ENCODE measurements at regions not wholly inside any gene's neighbourhood (a gene's known extent, or its start where the extent isn't known, plus 50 kb on each side); places are given as distances from the start of the nearest gene placed in this dataset.

DNA sequence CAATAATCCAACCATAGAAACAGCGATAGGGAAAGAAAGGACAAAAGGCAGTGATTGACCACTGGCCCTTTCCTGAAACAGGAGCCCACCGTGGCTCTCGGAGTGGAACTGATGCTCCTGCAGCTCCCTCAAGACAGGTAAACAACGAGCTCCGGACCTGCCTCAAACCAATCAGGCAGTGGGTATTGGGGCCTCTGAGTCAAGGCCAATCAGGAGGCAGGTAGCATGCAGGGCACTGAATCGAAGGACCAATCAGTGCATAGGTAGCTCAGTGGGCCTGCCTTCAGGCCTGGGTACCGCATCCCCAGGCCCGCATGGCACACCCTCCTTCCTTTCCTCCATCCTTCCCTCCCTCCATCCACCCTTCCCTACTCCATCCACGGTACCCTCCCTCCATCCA is 425.1 kb upstream of the MGMT start:
- H3K27me3 ChIP-seq (ENCODE audit: insufficient read depth, low read length) = no peaks in the 10 kb centered on the region
- H3K36me3 ChIP-seq (ENCODE audit: insufficient read depth, low read length) = no peaks in the 10 kb centered on the region
- H3K4me3 ChIP-seq (ENCODE audit: low read depth, low read length, poor library complexity, severe bottlenecking) = no peak overlapping the region
- no peak overlapping the region for H3K27ac ChIP-seq (ENCODE audit: low read depth, low read length, poor library complexity, severe bottlenecking)
- H3K9me3 ChIP-seq (ENCODE audit: low read length) = no peaks in the 10 kb centered on the region
- TF ChIP-seq, protein P1, sequence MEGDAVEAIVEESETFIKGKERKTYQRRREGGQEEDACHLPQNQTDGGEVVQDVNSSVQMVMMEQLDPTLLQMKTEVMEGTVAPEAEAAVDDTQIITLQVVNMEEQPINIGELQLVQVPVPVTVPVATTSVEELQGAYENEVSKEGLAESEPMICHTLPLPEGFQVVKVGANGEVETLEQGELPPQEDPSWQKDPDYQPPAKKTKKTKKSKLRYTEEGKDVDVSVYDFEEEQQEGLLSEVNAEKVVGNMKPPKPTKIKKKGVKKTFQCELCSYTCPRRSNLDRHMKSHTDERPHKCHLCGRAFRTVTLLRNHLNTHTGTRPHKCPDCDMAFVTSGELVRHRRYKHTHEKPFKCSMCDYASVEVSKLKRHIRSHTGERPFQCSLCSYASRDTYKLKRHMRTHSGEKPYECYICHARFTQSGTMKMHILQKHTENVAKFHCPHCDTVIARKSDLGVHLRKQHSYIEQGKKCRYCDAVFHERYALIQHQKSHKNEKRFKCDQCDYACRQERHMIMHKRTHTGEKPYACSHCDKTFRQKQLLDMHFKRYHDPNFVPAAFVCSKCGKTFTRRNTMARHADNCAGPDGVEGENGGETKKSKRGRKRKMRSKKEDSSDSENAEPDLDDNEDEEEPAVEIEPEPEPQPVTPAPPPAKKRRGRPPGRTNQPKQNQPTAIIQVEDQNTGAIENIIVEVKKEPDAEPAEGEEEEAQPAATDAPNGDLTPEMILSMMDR (IDR thresholded peaks at IDR 0.05; ENCODE audit: low read length) = no peak
- no peak for TF ChIP-seq EZH2 (IDR thresholded peaks at IDR 0.05; ENCODE audit: borderline replicate concordance, low read length)
- no peaks in the 10 kb centered on the region for H3K9me2 ChIP-seq (ENCODE audit: low read depth, low read length)
- H3F3A ChIP-seq (ENCODE audit: insufficient read depth, low read length) = no peaks in the 10 kb centered on the region
- H2AFZ ChIP-seq (ENCODE audit: low read length) = no peak overlapping the region
- H3K79me2 ChIP-seq (ENCODE audit: insufficient read depth, low read length) = no peaks in the 10 kb centered on the region
- H3K4me1 ChIP-seq (ENCODE audit: insufficient read depth, low read length, severe bottlenecking) = no peaks in the 10 kb centered on the region
- H3K4me2 ChIP-seq (ENCODE audit: low read length) = no peak overlapping the region
- no peak overlapping the region for H3K9ac ChIP-seq (ENCODE audit: low read length)
- no peaks in the 10 kb centered on the region for H4K20me1 ChIP-seq (ENCODE audit: insufficient read depth, low read length)

DNA sequence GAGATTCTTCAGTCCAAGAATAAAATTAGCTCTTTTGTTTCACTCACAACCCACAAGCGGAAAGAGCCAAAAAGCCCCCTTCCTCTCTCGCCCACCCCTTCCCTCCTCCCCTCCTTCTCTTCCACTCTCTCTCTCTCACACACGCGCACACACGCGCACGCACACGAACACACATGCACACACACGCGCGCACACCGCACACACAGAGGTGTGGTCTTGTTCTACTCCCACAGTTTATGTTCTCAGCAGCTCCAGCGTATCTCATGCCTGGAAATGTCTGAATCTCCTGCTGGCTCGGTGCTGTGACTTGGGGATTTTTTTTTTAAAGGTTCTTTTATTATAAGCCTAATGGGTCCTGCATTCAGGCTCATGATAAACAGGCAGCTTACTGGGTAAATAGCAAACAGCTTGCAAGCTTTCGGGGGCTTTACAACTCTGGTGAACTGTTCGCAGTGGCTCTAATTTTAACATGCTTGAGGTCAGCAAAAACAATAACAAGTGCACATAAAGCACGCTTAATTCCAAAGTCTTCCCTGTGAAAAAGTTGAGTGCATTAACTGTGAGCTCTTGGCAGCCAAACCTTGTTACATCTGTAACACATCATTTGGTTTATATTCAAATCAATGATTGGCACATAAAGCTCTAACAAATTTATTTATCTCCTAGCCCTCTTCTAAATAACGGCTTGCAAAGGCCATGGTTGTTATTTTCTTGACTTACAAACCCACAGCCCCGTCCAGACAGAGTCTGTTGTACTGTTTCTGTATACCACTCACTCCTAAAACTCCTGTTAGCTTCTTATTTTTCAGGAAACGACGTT is 424.1 kb upstream of the MGMT start:
- no peaks in the 10 kb centered on the region for H3K4me1 ChIP-seq (ENCODE audit: insufficient read depth, low read length, severe bottlenecking)
- H4K20me1 ChIP-seq (ENCODE audit: insufficient read depth, low read length) = no peaks in the 10 kb centered on the region
- H3F3A ChIP-seq (ENCODE audit: insufficient read depth, low read length) = no peaks in the 10 kb centered on the region
- H3K9me2 ChIP-seq (ENCODE audit: low read depth, low read length) = no peaks in the 10 kb centered on the region
- H3K4me3 ChIP-seq (ENCODE audit: low read depth, low read length, poor library complexity, severe bottlenecking) = no peak overlapping the region
- no peaks in the 10 kb centered on the region for H3K79me2 ChIP-seq (ENCODE audit: insufficient read depth, low read length)
- no peak overlapping the region for H3K9ac ChIP-seq (ENCODE audit: low read length)
- H3K36me3 ChIP-seq (ENCODE audit: insufficient read depth, low read length) = no peaks in the 10 kb centered on the region
- TF ChIP-seq, protein P1 (IDR thresholded peaks at IDR 0.05; ENCODE audit: low read length) = no peak
- TF ChIP-seq EZH2 (IDR thresholded peaks at IDR 0.05; ENCODE audit: borderline replicate concordance, low read length) = no peak
- no peaks in the 10 kb centered on the region for H3K27me3 ChIP-seq (ENCODE audit: insufficient read depth, low read length)
- H3K27ac ChIP-seq (ENCODE audit: low read depth, low read length, poor library complexity, severe bottlenecking) = no peak overlapping the region
- H2AFZ ChIP-seq (ENCODE audit: low read length) = no peak overlapping the region
- H3K9me3 ChIP-seq (ENCODE audit: low read length) = no peaks in the 10 kb centered on the region
- H3K4me2 ChIP-seq (ENCODE audit: low read length) = no peak overlapping the region

DNA sequence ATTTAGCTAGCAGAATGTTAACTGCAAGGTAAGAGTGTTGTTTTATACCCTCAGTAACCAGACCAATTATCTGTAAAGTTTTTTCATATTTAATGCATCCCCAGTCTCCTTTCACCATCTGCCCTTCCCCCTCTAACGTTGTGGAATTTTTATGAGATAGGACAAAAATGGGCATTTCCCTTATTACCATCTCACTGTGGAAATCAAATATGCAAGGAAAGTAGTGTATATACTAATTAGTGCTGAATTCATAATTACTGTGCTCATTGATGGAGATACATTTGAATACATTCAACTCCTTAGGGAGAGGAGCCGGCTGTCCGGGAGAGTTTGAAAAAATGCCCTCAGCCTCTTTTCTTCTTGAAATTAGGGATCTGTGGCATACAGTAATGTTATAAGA is 423.4 kb upstream of the MGMT start:
- Histone ChIP-seq H3K4me1 (ENCODE audit: insufficient read depth, low read length, severe bottlenecking) (no peaks in the 10 kb centered on the region), H3K9me2 (ENCODE audit: low read depth, low read length) (no peaks in the 10 kb centered on the region), H3K9ac (ENCODE audit: low read length) (no peak overlapping the region), H3K36me3 (ENCODE audit: insufficient read depth, low read length) (no peaks in the 10 kb centered on the region), H3K27ac (ENCODE audit: low read depth, low read length, poor library complexity, severe bottlenecking) (no peak overlapping the region), H3K9me3 (ENCODE audit: low read length) (no peaks in the 10 kb centered on the region), H3K4me3 (ENCODE audit: low read depth, low read length, poor library complexity, severe bottlenecking) (no peak overlapping the region), H3K27me3 (ENCODE audit: insufficient read depth, low read length) (no peaks in the 10 kb centered on the region), H3F3A (ENCODE audit: insufficient read depth, low read length) (no peaks in the 10 kb centered on the region), H3K79me2 (ENCODE audit: insufficient read depth, low read length) (no peaks in the 10 kb centered on the region), H4K20me1 (ENCODE audit: insufficient read depth, low read length) (no peaks in the 10 kb centered on the region), H3K4me2 (ENCODE audit: low read length) (no peak overlapping the region), H2AFZ (ENCODE audit: low read length) (no peak overlapping the region)
- no peak for TF ChIP-seq EZH2 (IDR thresholded peaks at IDR 0.05; ENCODE audit: borderline replicate concordance, low read length)
- TF ChIP-seq, protein P1 (IDR thresholded peaks at IDR 0.05; ENCODE audit: low read length) = no peak
